HPDE6-E6E7 (cell line): ENCODE measurements at regions not wholly inside any gene's neighbourhood (a gene's known extent, or its start where the extent isn't known, plus 50 kb on each side); places are given as distances from the start of the nearest gene placed in this dataset.

Experiments
- DNase-seq: peaks from one replicate; pipeline ENCODE4 v3.0.0; 2011; ENCODE audit warnings: missing footprints; ENCODE audit errors: extremely low spot score

DNA sequence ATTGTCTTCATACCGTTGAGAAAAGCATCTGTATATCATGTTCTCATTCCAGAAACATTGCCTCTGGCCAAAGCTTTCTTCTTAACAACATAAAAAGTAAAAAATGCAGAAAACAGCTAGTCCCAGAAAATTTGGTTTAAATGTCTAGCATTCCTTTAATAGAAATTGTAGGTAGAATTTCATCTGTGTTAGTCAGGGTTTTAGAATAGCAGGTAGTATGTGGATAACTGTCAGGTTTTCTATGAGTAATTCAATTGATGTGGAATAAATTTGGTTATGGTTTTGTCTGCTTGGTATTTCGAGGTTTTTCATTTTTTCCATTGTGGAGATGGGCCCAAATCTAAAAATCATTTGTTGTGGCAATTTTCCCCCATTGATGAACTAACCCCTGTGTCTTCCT, 616.7 kb downstream of the KCNJ2 start:
- no peak for DNase-seq

- no peak for DNase-seq
These were observed 618.5 kb downstream of the KCNJ2 start for GRCh38 chr17:70787721-70788300.

DNA sequence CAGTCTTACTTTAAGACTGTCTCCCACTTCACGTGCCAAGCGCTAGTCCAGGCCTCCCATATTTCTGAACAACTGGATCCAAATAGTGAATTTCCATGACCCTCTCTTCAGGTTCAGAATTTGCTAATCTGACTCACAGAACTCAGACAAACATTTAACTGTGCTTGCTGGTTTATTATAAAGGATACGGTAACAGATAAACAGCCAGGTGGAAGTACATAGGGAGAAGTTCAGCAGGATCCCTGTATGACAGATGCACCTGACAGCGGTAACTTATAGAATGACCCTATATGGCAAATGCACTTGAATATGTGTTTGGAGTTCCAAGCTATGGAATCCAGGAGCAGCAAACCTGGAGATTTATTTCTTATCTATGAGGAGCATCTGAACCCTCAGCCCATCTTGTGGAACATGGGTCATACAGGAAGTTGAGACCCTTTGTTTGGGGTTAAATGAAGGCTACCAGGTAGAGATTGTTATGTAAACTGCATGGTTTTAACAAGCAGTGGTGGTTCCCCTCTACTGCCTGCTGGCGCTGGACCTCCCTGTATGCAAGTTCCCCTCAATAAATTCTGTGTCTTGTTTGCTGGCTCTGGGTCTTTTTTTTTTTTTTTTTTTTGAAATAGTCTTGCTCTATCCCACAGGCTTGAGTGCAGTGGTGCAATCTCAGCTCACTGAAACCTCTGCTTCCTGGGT, 622.6 kb downstream of the KCNJ2 start:
- DNase-seq, result no peak

GRCh38 chr17:70794738-70795137, 625.4 kb downstream of the KCNJ2 start:
- DNase-seq, result no peak

- DNase-seq, result no peak
These were observed 626.3 kb downstream of the KCNJ2 start for GRCh38 chr17:70795620-70796019.

DNA sequence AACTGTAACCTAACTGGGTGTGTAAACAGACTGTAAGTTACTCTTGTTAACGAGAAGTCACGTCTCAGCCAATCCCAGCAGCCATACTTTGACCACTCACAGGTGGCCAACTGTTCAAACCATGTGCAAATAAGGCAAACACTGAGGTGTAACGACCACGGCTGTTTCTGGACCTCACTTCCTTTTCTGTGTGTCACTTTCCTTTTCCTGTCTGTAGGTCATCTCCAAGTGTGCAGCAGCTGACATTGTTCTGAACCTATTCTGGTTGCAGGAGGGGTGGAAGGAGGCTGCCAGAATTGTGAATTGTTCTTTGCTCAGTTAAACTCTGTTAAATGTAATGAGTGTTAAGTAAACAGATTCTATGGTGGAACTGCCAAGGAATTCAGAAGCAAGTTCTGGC, 627.4 kb downstream of the KCNJ2 start:
- DNase-seq, result no peak

GRCh38 chr17:70797166-70797565, 627.8 kb downstream of the KCNJ2 start:
- DNase-seq, result no peak

DNA sequence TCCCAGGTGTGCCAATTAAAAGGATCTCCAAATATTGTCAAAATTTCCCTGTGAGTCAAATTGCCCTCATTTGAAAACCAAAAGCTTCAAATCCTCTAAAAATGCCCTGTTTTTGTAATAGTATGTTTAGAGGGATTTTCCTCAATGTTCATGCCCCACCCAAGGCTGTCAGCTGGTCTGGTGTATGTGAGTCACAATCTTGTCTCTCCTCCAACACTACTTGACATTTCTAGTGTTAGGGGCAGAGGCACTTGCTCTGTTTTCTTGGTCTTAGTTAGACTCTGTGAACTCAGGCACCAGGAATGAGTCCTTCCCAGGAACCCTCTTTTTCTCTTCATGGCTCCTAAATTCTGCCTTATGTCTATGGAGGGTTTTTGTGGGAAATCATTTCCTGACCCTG, 634.8 kb downstream of the KCNJ2 start:
- DNase-seq, result no peak

GRCh38 chr17:70808596-70808995, 639.3 kb downstream of the KCNJ2 start:
- DNase-seq, result peak; percentile 13

DNA sequence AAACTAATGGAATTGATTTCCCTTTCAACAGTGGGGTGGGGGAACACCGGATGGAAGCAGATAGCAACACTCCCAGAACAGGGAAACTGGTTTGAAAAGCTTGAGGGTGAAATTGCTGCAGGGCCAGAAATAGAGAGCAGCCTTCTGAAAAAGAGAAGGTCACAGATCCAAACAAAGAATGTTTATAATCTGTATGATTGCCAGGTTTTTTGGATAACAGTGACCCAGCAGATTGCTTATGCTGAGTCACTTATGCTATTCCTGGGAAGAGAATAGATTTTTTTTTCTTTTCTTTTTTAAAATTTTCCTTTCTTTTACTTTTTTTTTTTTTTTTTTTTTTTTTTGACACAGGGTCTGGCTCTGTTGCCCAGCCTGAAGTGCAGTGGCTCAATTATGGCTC, 641.3 kb downstream of the KCNJ2 start:
- no peak for DNase-seq

GRCh38 chr17:70813355-70813930, 644.1 kb downstream of the KCNJ2 start:
- DNase-seq, result no peak

- DNase-seq, result no peak
These were observed 649.9 kb downstream of the KCNJ2 start for GRCh38 chr17:70819183-70819582.

- no peak for DNase-seq
These were observed 650.9 kb downstream of the KCNJ2 start for GRCh38 chr17:70820276-70820675.

DNA sequence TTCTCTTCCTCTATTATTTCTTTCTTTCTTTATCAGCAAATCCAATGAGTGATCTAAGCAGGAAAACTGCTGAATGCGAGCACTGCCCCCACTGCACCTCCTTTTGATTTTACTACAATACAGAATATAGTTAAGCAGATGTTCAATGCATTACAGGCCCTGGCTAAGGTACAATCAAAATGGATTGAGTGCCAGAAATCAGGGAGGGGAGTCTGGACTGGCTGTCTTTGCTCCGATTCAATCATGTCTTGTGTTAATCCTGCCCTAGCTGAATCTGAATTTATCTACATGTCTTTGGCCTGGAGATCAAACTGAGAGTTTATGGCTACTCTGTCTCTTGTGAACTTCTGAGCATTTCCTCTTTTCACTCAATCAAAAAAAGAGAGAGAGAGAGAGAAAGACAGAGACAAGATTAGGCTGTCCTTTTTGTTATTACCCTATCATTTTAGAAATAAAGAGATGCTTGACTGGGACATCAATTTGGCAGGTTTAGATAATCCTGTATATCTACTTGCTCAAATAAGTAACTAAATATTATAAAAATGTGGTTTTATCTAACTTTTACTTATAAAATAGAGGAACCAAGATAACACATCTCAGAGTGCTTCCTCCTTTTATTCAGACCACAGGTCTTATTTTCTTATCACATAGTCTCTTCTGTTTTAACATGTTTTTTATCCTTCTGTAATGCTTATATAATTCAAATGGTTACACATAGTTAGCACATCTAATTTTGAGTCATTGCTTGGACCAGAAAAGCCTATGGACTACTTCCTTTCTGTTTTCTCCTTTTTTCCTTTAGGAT, 656.2 kb downstream of the KCNJ2 start:
- DNase-seq, result no peak

DNA sequence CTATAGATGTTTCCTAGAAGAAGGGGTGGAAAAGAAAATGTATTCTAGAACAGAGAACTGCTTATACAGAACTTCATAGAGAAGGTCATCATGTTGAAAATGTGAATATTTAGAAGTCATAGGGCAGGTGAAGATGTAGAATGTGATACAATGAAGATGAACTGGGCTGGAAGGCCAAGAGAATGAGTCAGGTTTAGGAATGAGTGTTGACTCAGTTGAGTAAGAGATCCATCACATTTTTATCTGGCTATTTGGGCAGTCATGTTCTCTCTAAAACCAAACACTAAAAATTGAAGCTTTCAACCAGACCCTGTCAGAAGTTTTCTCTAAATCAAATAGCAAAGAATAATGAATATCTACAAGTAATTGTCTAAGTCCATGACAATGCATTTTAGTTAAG, 660.5 kb downstream of the KCNJ2 start:
- no peak for DNase-seq

DNA sequence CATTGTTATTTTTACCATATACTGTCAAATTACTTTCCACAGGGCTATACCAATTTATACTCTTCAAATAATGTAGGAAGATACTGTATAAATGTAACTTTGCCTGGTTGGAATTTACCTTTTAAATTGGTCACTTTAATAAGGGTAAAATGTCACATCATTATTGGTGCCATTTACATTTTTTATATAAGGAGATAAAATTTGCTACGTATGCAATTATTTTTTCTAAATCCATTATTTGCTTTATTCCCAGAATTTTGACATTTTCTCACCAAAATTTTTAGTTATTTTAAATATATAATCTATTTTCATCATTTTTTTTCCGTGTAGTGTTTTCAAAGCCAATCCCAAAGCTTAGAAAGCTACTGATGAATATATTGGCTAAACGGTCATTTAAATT, 664.7 kb downstream of the KCNJ2 start:
- no peak for DNase-seq

GRCh38 chr17:70848785-70849184, 679.5 kb downstream of the KCNJ2 start:
- no peak for DNase-seq

- DNase-seq, result peak; percentile 41
These were observed 686.2 kb downstream of the KCNJ2 start for GRCh38 chr17:70855401-70856054.

DNA sequence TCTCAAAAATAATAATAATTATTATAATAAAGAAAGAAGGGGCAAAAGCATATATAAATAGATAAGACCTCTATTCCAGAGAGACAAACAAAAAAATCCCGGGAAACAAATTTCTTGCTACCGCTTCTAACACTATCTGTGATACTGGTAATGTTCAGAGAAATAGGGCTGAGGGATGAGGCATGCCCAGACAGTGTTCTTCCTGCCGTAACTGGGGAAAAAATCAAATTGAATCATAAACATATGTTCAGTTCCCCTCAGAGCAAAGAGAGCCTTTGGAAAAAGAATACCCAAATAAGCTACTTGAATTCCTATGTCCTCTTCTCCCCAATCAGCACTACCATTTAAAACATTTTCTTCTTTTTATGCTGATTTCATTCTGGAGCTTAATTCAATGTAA, 688.0 kb downstream of the KCNJ2 start:
- no peak for DNase-seq

DNA sequence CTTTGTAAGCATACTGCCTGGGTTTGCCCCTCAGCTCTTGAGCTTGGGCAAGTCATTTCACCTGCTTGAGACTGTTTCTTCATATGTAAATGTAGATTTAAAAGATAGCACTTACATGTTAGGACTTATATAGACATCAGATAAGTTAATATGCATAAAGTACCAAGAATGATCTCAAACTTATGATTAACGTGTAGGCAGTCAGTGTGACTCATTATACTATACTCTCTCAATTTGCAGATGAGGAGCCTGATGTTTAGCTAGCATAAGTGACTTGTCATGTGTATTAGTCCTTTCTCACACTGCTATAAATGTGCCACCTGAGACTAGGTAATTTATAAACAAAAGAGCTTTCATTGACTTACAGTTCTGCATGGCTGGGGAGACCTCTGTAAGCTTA, 690.5 kb downstream of the KCNJ2 start:
- no peak for DNase-seq

- no peak for DNase-seq
These were observed 693.0 kb downstream of the KCNJ2 start for GRCh38 chr17:70862295-70862694.
